Heart left ventricle (tissue), 16 donors: ENCODE measurements at regions not wholly inside any gene's neighbourhood (a gene's known extent, or its start where the extent isn't known, plus 50 kb on each side); places are given as distances from the start of the nearest gene placed in this dataset.

Experiments used
- ATAC-seq, 4 donors: fragments of 200-7000 bp; cut with Tn5 transposase; one replicate each; pipeline ENCODE4 v1.9.1; 2020 to 2022; ENCODE audit warnings: moderate library complexity in 4 of 4, mild to moderate bottlenecking in 3 of 4, moderate number of reproducible peaks in 1 of 4
- DNase-seq, 5 donors: peaks; one replicate each; pipeline ENCODE4 v3.0.0-alpha.2; 2020
- H3K27ac ChIP-seq, 12 donors: fragments of 200-600 bp; sonication (generic) in 4 of 12; one replicate each; pipeline versions ENCODE4 v1.5.0 to v1.8.0; 2016 to 2022; ENCODE audit warnings: mild to moderate bottlenecking in 2 of 12
- H3K27me3 ChIP-seq, 9 donors: fragments of 200-600 bp; sonication (generic) in 2 of 9; one replicate each; pipeline versions ENCODE4 v1.5.1 to v1.8.0; 2016 to 2022; ENCODE audit warnings: mild to moderate bottlenecking in 3 of 9
- H3K36me3 ChIP-seq, 9 donors: fragments of 200-600 bp; sonication (generic) in 2 of 9; one replicate each; pipeline versions ENCODE4 v1.5.0 to v1.8.0; 2018 to 2022; ENCODE audit warnings: mild to moderate bottlenecking in 2 of 9
- H3K4me1 ChIP-seq, 12 donors: fragments of 200-600 bp; sonication (generic) in 4 of 12; one replicate each; pipeline versions ENCODE4 v1.5.0 to v1.8.0; 2016 to 2022; ENCODE audit warnings: mild to moderate bottlenecking in 3 of 12
- H3K4me3 ChIP-seq, 12 donors: fragments of 200-600 bp; sonication (generic) in 4 of 12; one replicate each; pipeline versions ENCODE4 v1.5.0 to v1.8.0; 2017 to 2022; ENCODE audit warnings: mild to moderate bottlenecking in 9 of 12, moderate library complexity in 4 of 12
- H3K9me3 ChIP-seq, 12 donors: fragments of 200-600 bp; sonication (generic) in 4 of 12; one replicate each; pipeline versions ENCODE4 v1.5.0 to v1.8.0; 2016 to 2022; ENCODE audit warnings: mild to moderate bottlenecking in 1 of 12
- CTCF ChIP-seq, 12 donors: fragments of 200-600 bp; sonication (generic) in 4 of 12; IDR thresholded peaks; one replicate each; pipeline versions ENCODE4 v1.5.0 to v1.8.0; 2018 to 2022; ENCODE audit warnings: antibody characterized with exemption in 12 of 12, mild to moderate bottlenecking in 5 of 12
- POLR2A ChIP-seq, 2 donors: fragments of 450-650 bp; IDR thresholded peaks; one replicate each; pipeline ENCODE4 v1.6.1; 2017; ENCODE audit warnings: antibody characterized with exemption in 2 of 2, mild to moderate bottlenecking in 2 of 2, moderate library complexity in 2 of 2
- WGBS, 4 donors: extraction: QIAGEN DNeasy Blood & Tissue Kit in 2 of 4; methylation state at CpG; one replicate each; pipeline versions ENCODE4 v1.1.5 to v1.1.7; 2013 to 2018; 5-methylcytosine and 5-hydroxymethylcytosine counted together
- intact Hi-C, 10 donors: fragments of 100-400 bp; cut with DNase I; formaldehyde crosslinking; loops; one replicate each; pipeline versions ENCODE4 v1.11.1 to v1.14.2; 2022
- donor health status: ischemic (EF 13 %, LVEDD 7.1; RV severe dilation, severe dysfunction).
- donor health status: healthy with polysubstance abuse.
- donor health status: DM: no; HTN: yes; CAD: no.
- donor health status: DM: no; HTN: no; CAD: no.
- donor health status: ischemic (EF 25% LVEDD 6.9; RV normal size, moderate dysfunction).
- donor health status: ischemic (EF 25% LVEDD 5.7; RV mildly dilated, moderate dysfunction).
- donor health status: healthy.
- donor health status: DM: yes; HTN: yes; CAD: no.
- donor health status: ischemic (EF 35%, LVEDD 5.7; RV mildly dilated, moderate dysfunction).
- donor health status: nonischemic (EF 11% LVEDD 7.7; RV severe dilation, severe dysfunction).
- donor health status: DM: yes; HTN: yes; CAD: no.
- donor health status: PGD.
- donor health status: ischemic (EF 29% LVEDD 5.4; RV normal size, mild dysfunction).
- donor health status: nonischemic (EF 23%, LVEDD 6.1; RV moderate dilation, normal function).

GRCh38 chr4:107194005-107194404 lies 157.9 kb upstream of the DKK2 start:
- no peaks in the 10 kb centered on the region for H3K9me3 ChIP-seq
- TF ChIP-seq CTCF (IDR thresholded peaks at IDR 0.05) (no peak), POLR2A (IDR thresholded peaks at IDR 0.05) (no peak)
- no peak for ATAC-seq
- no peak for DNase-seq
- no peak overlapping the region for H3K27ac ChIP-seq
- intact Hi-C loops = no loop called here
- H3K4me3 ChIP-seq = no peak overlapping the region
- WGBS, 4 donors = 55 to 75% (median 66%) methylated on average over 4 of the region's 4 CpGs
- no peaks in the 10 kb centered on the region for H3K36me3 ChIP-seq
- H3K27me3 ChIP-seq = no peaks in the 10 kb centered on the region
- H3K4me1 ChIP-seq = no peaks in the 10 kb centered on the region

- no peak overlapping the region for H3K27ac ChIP-seq
- 76 to 87% (median 79%) methylated on average over 6 of the region's 6 CpGs for WGBS, 4 donors
Measured at GRCh38 chr4:107192601-107193000, 156.5 kb upstream of the DKK2 start.

GRCh38 chr4:107187091-107187490 lies 151.0 kb upstream of the DKK2 start:
- no peaks in the 10 kb centered on the region for H3K9me3 ChIP-seq
- 81 to 87% (median 86%) methylated on average over 2 of the region's 2 CpGs for WGBS, 4 donors
- H3K4me1 ChIP-seq = no peaks in the 10 kb centered on the region
- H3K36me3 ChIP-seq = no peaks in the 10 kb centered on the region
- no peak overlapping the region for H3K27ac ChIP-seq
- intact Hi-C loops = loop anchor here in 5 of 10 donors (10.0 kb wide), 4 partner anchors 132 to 812 kb away; partner anchors contain the start of gene DKK2 (in 1 of the 5)
- H3K27me3 ChIP-seq = no peaks in the 10 kb centered on the region
- ATAC-seq (no peak), DNase-seq (no peak)
- H3K4me3 ChIP-seq = no peak overlapping the region
- no peak for TF ChIP-seq POLR2A (IDR thresholded peaks at IDR 0.05)

More at GRCh38 chr4:107192601-107193000, 156.5 kb upstream of the DKK2 start:
- Histone ChIP-seq H3K36me3 (no peaks in the 10 kb centered on the region), H3K4me3 (no peak overlapping the region), H3K4me1 (no peaks in the 10 kb centered on the region), H3K27me3 (no peaks in the 10 kb centered on the region), H3K9me3 (no peaks in the 10 kb centered on the region)
- ATAC-seq (no peak), DNase-seq (no peak)
- intact Hi-C loops = no loop called here
- TF ChIP-seq CTCF (IDR thresholded peaks at IDR 0.05) (no peak), POLR2A (IDR thresholded peaks at IDR 0.05) (no peak)

GRCh38 chr4:107183155-107183774 lies 147.2 kb upstream of the DKK2 start:
- 3 to 12% (median 9%) methylated on average over 3 of the region's 3 CpGs for WGBS, 4 donors
- intact Hi-C loops = loop anchor here in 8 of 10 donors (5.0 to 10.0 kb wide), 7 partner anchors 128 to 808 kb away; partner anchors contain the start of gene DKK2 (in 2 of the 8)
- Histone ChIP-seq H3K36me3 (no peaks in the 10 kb centered on the region), H3K27ac (no peak overlapping the region), H3K9me3 (no peaks in the 10 kb centered on the region), H3K27me3 (no peaks in the 10 kb centered on the region), H3K4me1 (no peaks in the 10 kb centered on the region), H3K4me3 (no peak overlapping the region)
- no peak for TF ChIP-seq POLR2A (IDR thresholded peaks at IDR 0.05)
- TF ChIP-seq CTCF (IDR thresholded peaks at IDR 0.05) = peak; percentile 63 to 85 (median 74)
- peak; percentile 47 to 94 (median 84) for ATAC-seq
- DNase-seq = peak in 1 of 5 donors; percentile 16
